Neural progenitor cell (in vitro differentiated cells): ENCODE measurements at regions not wholly inside any gene's neighbourhood (a gene's known extent, or its start where the extent isn't known, plus 50 kb on each side); places are given as distances from the start of the nearest gene placed in this dataset.

Experiments
- DNase-seq: peaks from one replicate; pipeline ENCODE4 v3.0.0-alpha.2; 2016; ENCODE audit warnings: low spot score
- H2AFZ ChIP-seq: fragments of 200-600 bp; sonication (generic); replicated peaks from 2 replicates; pipeline ENCODE4 v1.6.1; 2016; ENCODE audit warnings: antibody characterized with exemption
- H3F3A ChIP-seq: fragments of 200-600 bp; sonication (generic); 2 replicates; pipeline ENCODE4 v1.6.1; 2016; ENCODE audit warnings: antibody characterized with exemption, low read depth
- H3K27ac ChIP-seq: fragments of 200-600 bp; sonication (generic); 2 replicates; pipeline ENCODE4 v1.5.1; 2016; ENCODE audit warnings: mild to moderate bottlenecking
- H3K27me3 ChIP-seq: fragments of 200-600 bp; sonication (generic); 2 replicates; pipeline ENCODE4 v1.6.1; 2016; ENCODE audit warnings: mild to moderate bottlenecking, moderate library complexity
- H3K36me3 ChIP-seq: fragments of 200-600 bp; sonication (generic); 2 replicates; pipeline ENCODE4 v1.5.1; 2016
- H3K4me1 ChIP-seq: fragments of 200-600 bp; sonication (generic); 2 replicates; pipeline ENCODE4 v1.6.1; 2016; ENCODE audit warnings: mixed run types
- H3K4me2 ChIP-seq: fragments of 200-600 bp; sonication (generic); 2 replicates; pipeline ENCODE4 v1.6.1; 2016
- H3K4me3 ChIP-seq: fragments of 200-600 bp; sonication (generic); 2 replicates; pipeline ENCODE4 v1.5.1; 2016
- H3K79me2 ChIP-seq: fragments of 200-600 bp; sonication (generic); 2 replicates; pipeline ENCODE4 v1.6.1; 2016; ENCODE audit warnings: low read depth
- H3K9ac ChIP-seq: fragments of 200-600 bp; sonication (generic); 2 replicates; pipeline ENCODE4 v1.6.1; 2016
- H3K9me3 ChIP-seq: fragments of 200-600 bp; sonication (generic); 2 replicates; pipeline ENCODE4 v1.5.1; 2016; ENCODE audit warnings: low read depth
- H4K20me1 ChIP-seq: fragments of 200-600 bp; sonication (generic); 2 replicates; pipeline ENCODE4 v1.6.1; 2016; ENCODE audit warnings: low read depth
- H3K27ac Mint-ChIP-seq: 3 replicates; pipeline ENCODE4 v1.8.0; 2021; ENCODE audit warnings: mixed read lengths
- H3K27me3 Mint-ChIP-seq: 2 replicates; pipeline ENCODE4 v1.8.0; 2022; ENCODE audit warnings: low read depth, mild to moderate bottlenecking, inconsistent platforms, moderate library complexity, mixed read lengths; ENCODE audit not compliant: insufficient read depth
- H3K36me3 Mint-ChIP-seq: 3 replicates; pipeline ENCODE4 v1.8.0; 2021; ENCODE audit warnings: mixed read lengths
- H3K4me1 Mint-ChIP-seq: 3 replicates; pipeline ENCODE4 v1.8.0; 2021; ENCODE audit warnings: mixed read lengths
- H3K4me3 Mint-ChIP-seq: 3 replicates; pipeline ENCODE4 v1.8.0; 2021; ENCODE audit warnings: mild to moderate bottlenecking, moderate library complexity, mixed read lengths
- H3K9me3 Mint-ChIP-seq: 3 replicates; pipeline ENCODE4 v1.8.0; 2020; ENCODE audit warnings: mixed read lengths
- CTCF ChIP-seq: fragments of 200-600 bp; sonication (generic); IDR thresholded peaks from 2 replicates; pipeline ENCODE4 v1.5.1; 2017; ENCODE audit warnings: antibody characterized with exemption, mild to moderate bottlenecking
- EZH2 ChIP-seq: fragments of 200-600 bp; sonication (generic); IDR thresholded peaks from 2 replicates; pipeline ENCODE4 v1.6.1; 2017; ENCODE audit warnings: antibody characterized with exemption, mild to moderate bottlenecking, moderate library complexity
- EZH2phosphoT487 ChIP-seq: fragments of 200-600 bp; sonication (generic); IDR thresholded peaks from 2 replicates; pipeline ENCODE4 v1.6.1; 2017; ENCODE audit warnings: antibody characterized with exemption

- no peaks in the 10 kb centered on the region for H3K36me3 ChIP-seq
- H3K4me1 ChIP-seq, result no peaks in the 10 kb centered on the region
- H3K4me2 ChIP-seq, result no peak overlapping the region
- no peaks in the 10 kb centered on the region for H3K36me3 Mint-ChIP-seq
- TF ChIP-seq EZH2, result no peak
- TF ChIP-seq EZH2phosphoT487, result no peak
- TF ChIP-seq CTCF, result no peak
- peaks cover 9% of the 10 kb centered on the region for H3K4me1 Mint-ChIP-seq
- H4K20me1 ChIP-seq, result no peaks in the 10 kb centered on the region
- H3K27me3 ChIP-seq, result no peaks in the 10 kb centered on the region
- H3K4me3 ChIP-seq, result no peak overlapping the region
- H3K9ac ChIP-seq, result no peak overlapping the region
- H3K4me3 Mint-ChIP-seq, result no peak overlapping the region
- H3K27me3 Mint-ChIP-seq, result peaks cover 3% of the 10 kb centered on the region
- no peaks in the 10 kb centered on the region for H3F3A ChIP-seq
- H3K79me2 ChIP-seq, result no peaks in the 10 kb centered on the region
- no peak overlapping the region for H3K27ac Mint-ChIP-seq
- H3K9me3 Mint-ChIP-seq, result peaks cover 16% of the 10 kb centered on the region
- no peak overlapping the region for H2AFZ ChIP-seq
- H3K27ac ChIP-seq, result no peak overlapping the region
- no peak for DNase-seq
- H3K9me3 ChIP-seq, result no peaks in the 10 kb centered on the region
Measured at GRCh38 chr2:75936311-75936710, 225.6 kb upstream of the GCFC2 start.

- peaks cover 6% of the 10 kb centered on the region for H3K9me3 Mint-ChIP-seq
- Histone ChIP-seq H3K4me1 (no peaks in the 10 kb centered on the region), H3K27me3 (no peaks in the 10 kb centered on the region), H4K20me1 (no peaks in the 10 kb centered on the region), H3K4me3 (no peak overlapping the region), H3K79me2 (no peaks in the 10 kb centered on the region), H3K4me2 (no peak overlapping the region), H3K9me3 (no peaks in the 10 kb centered on the region), H2AFZ (no peak overlapping the region), H3K36me3 (no peaks in the 10 kb centered on the region), H3K9ac (no peak overlapping the region), H3F3A (no peaks in the 10 kb centered on the region), H3K27ac (no peak overlapping the region)
- H3K27ac Mint-ChIP-seq, result no peak overlapping the region
- DNase-seq, result no peak
- H3K36me3 Mint-ChIP-seq, result no peaks in the 10 kb centered on the region
- no peak overlapping the region for H3K4me3 Mint-ChIP-seq
- H3K27me3 Mint-ChIP-seq, result no peaks in the 10 kb centered on the region
- TF ChIP-seq EZH2 (no peak), EZH2phosphoT487 (no peak), CTCF (no peak)
- H3K4me1 Mint-ChIP-seq, result peaks cover 18% of the 10 kb centered on the region
Measured at GRCh38 chr2:75932996-75933395, 222.3 kb upstream of the GCFC2 start.

GRCh38 chr2:75928093-75928492 lies 217.4 kb upstream of the GCFC2 start:
- H3K4me1 ChIP-seq, result no peaks in the 10 kb centered on the region
- no peaks in the 10 kb centered on the region for H3K36me3 ChIP-seq
- H3K27me3 ChIP-seq, result no peaks in the 10 kb centered on the region
- TF ChIP-seq CTCF, result no peak
- TF ChIP-seq EZH2, result no peak
- TF ChIP-seq EZH2phosphoT487, result no peak
- DNase-seq, result no peak
- H3F3A ChIP-seq, result no peaks in the 10 kb centered on the region
- no peak overlapping the region for H3K27ac ChIP-seq
- Mint-ChIP-seq H3K36me3 (no peaks in the 10 kb centered on the region), H3K4me3 (no peak overlapping the region), H3K27me3 (no peaks in the 10 kb centered on the region), H3K27ac (no peak overlapping the region), H3K9me3 (peaks cover 2% of the 10 kb centered on the region), H3K4me1 (peaks cover 34% of the 10 kb centered on the region)
- no peak overlapping the region for H3K4me2 ChIP-seq
- H3K9ac ChIP-seq, result no peak overlapping the region
- H2AFZ ChIP-seq, result no peak overlapping the region
- H3K4me3 ChIP-seq, result no peak overlapping the region
- no peaks in the 10 kb centered on the region for H3K9me3 ChIP-seq
- H3K79me2 ChIP-seq, result no peaks in the 10 kb centered on the region
- H4K20me1 ChIP-seq, result no peaks in the 10 kb centered on the region
